Urinary bladder (tissue), 3 donors: ENCODE measurements at regions not wholly inside any gene's neighbourhood (a gene's known extent, or its start where the extent isn't known, plus 50 kb on each side); places are given as distances from the start of the nearest gene placed in this dataset.

Experiments used
- DNase-seq: peaks from one replicate; pipeline ENCODE4 v3.0.0-alpha.2; 2015; ENCODE audit errors: extremely low spot score
- H3K27ac ChIP-seq: one replicate; pipeline ENCODE4 v1.5.1; 2013; ENCODE audit warnings: low read depth, mild to moderate bottlenecking, moderate library complexity
- H3K36me3 ChIP-seq: one replicate; pipeline ENCODE4 v1.6.1; 2013; ENCODE audit warnings: mild to moderate bottlenecking, moderate library complexity; ENCODE audit not compliant: insufficient read depth
- H3K4me1 ChIP-seq: one replicate; pipeline ENCODE4 v1.6.1; 2013; ENCODE audit warnings: mild to moderate bottlenecking, moderate library complexity; ENCODE audit not compliant: insufficient read depth
- H3K4me3 ChIP-seq: one replicate; pipeline ENCODE4 v1.5.1; 2013; ENCODE audit warnings: low read depth, low read length
- WGBS: extraction: QIAGEN DNeasy Blood & Tissue Kit; methylation state at CpG from one replicate; pipeline ENCODE4 v1.1.7; 2013; 5-methylcytosine and 5-hydroxymethylcytosine counted together
- donor health status: healthy with polysubstance abuse.
- donor health status: healthy.

DNA sequence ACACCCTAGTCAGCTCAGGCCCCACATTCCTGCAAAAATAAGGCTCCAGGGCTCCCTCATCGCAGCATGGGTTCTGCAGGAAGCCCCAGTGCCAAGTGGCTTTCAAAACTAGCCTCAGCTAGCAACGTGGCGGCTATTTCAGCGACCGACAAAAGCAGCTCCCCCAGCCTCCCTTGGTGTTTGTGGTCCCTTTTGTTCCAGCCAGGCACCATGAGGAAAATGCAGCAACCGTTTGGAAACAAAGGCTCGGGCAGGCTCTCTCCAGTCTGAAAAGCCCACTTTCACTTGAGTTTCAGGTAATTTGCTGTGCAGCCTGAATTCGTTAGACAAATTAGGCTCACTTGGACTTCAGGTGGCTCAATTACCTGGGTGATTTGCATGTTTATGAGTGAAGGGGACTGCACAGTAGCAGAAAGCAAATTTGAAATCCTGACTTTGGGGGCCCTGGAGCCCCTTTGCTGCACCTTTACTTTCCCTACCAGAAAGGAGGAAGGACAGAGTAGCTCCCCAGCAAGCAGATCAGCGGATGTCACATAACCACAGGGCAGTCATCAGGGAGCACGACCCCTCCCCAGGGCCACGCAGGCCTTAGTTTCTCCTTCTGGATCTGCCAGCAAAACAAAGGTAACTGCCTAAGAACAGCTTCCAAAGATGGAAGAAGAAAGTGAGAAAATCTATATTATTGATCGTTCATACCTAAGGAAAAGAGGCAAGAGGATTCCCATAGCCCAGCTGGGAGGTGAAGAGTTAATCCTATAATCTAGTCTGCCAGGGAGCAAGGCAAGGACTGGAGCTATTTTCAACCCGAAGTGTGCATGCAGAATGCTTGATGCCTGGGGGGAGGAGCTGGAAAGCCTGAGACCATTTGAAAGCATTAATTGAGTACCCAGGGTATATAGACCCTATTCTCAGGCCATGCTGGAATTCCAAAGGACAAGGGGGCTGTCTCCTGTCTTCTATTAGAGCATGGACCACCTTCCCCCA, 143.1 kb upstream of the SDK2 start:
- WGBS, result 76% methylated on average over 13 of the region's 13 CpGs
- Histone ChIP-seq H3K4me3 (no peak overlapping the region), H3K4me1 (no peaks in the 10 kb centered on the region), H3K27ac (no peak overlapping the region), H3K36me3 (no peaks in the 10 kb centered on the region)
- no peak for DNase-seq

DNA sequence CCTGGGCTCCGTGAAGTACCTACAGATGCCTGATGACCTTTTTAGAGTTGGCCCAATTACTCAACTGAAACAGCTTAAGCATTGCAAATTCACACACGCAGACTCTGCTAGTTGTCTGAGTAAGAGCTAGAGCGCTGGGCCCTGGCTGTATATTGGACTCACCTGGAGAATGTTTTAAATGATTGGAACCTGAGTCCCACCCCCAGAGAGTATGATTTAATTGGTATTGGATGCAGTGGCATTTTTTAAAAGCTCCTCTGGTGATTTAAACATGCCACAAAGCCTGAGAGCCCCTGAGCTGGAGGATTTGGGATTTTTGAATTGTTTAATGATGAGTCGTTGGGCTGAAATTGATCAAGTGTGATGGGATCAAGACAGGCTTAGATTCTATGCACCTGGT, 143.9 kb upstream of the SDK2 start:
- Histone ChIP-seq H3K27ac (no peak overlapping the region), H3K4me3 (no peak overlapping the region), H3K36me3 (no peaks in the 10 kb centered on the region), H3K4me1 (no peaks in the 10 kb centered on the region)
- no peak for DNase-seq
- 87% methylated on average over 4 of the region's 4 CpGs for WGBS

DNA sequence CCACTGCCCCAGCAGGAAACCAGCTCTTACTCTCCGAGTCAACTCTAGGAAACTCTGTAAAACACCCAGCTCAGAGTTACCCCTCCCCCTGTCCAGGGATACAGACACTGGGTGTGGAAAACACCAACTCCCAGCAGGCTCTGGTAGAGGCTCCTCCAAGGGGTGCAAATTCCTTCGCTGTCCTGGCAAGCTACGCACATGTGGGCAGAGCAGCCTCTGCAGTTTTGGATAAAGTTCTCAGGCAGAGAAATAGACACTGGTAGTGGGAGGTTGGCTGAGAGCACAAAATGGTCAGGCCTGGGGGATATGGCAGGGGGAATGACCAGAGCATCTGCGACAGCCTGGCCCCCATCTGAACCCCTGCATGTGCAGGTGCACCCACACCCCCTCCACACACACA, 146.9 kb upstream of the SDK2 start:
- no peak for DNase-seq
- Histone ChIP-seq H3K27ac (no peak overlapping the region), H3K4me3 (no peak overlapping the region), H3K36me3 (no peaks in the 10 kb centered on the region), H3K4me1 (no peaks in the 10 kb centered on the region)
- WGBS, result 85% methylated on average over 4 of the region's 4 CpGs

DNA sequence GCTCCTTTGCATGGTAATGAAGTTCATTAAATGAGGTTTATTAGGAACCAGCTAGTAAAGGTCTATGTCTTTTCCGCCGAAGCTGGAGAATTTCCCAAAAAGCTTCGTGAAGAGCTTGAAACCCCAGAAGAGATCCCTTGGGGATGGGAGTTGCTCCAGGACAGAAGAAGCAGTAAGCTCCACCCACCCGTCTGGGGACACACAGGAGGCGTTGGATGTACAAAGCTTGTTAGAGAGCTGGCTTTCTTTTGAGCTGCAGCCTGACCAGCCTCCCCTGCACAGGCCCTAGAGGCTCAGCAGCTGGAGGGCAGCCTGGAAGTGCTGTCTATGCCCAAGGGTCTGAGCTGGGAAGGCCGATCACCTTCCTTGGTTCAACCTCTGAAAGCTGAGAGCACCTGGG, 147.4 kb upstream of the SDK2 start:
- Histone ChIP-seq H3K4me3 (no peak overlapping the region), H3K27ac (no peak overlapping the region), H3K36me3 (no peaks in the 10 kb centered on the region), H3K4me1 (no peaks in the 10 kb centered on the region)
- WGBS, result 80% methylated on average over 6 of the region's 6 CpGs
- no peak for DNase-seq

DNA sequence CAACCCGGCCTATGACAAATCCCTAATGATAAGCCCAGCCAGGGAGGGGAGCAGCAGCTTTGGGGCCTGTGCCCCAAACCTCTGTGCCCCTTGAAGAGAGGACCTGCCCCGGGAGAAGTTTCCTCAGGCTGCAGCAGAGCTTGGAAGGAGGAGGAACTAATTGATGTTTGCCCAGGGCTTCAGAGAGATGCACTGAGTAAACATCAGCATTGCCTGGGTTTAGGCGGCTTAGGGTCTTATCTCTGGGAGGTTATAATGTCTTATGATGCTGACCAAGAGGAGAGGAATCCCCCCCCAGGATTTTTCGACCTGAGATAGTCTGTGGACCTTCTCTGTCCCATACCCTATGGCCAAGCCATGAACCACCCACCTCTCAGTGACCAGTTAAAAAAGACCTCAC, 148.7 kb upstream of the SDK2 start:
- 36% methylated on average over 4 of the region's 4 CpGs for WGBS
- Histone ChIP-seq H3K4me3 (no peak overlapping the region), H3K36me3 (no peaks in the 10 kb centered on the region)

DNA sequence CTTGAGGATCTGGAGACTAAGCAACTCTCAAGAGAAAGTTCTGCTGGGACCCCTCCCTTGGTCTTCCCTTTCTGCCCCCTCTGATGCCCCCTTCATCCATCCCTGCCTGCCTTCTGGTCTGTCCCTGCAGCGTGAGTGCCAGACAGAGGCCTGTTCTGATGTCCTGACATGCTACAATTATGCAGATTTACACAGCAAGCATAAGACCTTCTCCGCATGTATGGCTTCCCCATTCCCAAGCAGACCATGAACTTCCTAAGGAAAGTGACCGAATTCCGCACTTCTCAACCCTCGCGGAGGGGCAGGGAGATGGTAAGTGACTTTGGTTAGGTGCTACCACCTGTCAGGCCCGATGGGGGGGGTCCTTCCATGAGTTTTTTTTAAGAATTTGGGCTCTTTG, 150.1 kb upstream of the SDK2 start:
- Histone ChIP-seq H3K36me3 (no peaks in the 10 kb centered on the region), H3K27ac (no peak overlapping the region), H3K4me3 (no peak overlapping the region), H3K4me1 (no peaks in the 10 kb centered on the region)
- no peak for DNase-seq
- 73% methylated on average over 7 of the region's 7 CpGs for WGBS

More for the DNA sequence above, 148.7 kb upstream of the SDK2 start:
- no peak overlapping the region for H3K27ac ChIP-seq
- no peaks in the 10 kb centered on the region for H3K4me1 ChIP-seq
- DNase-seq, result no peak

DNA sequence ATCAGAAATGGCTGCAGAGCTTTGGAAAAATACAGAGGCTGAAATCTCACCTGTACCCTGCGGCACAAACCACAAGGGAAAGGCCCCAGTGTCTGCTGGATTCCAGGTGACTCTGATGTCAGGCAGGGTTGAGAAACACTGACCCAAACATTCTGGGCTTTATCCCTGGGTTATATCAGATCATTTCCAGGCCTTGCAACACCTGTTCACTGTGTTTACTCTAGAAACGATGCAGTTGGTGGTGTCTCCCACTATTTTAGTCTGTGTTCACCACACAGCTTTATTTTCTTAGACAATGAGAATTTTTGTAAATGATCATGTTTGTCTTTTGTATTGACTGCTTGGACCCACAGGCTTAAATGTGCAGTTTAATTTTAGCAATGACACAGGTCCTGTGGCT, 151.5 kb upstream of the SDK2 start:
- DNase-seq, result no peak
- no peak overlapping the region for H3K4me3 ChIP-seq
- no peak overlapping the region for H3K27ac ChIP-seq
- H3K4me1 ChIP-seq, result no peaks in the 10 kb centered on the region
- WGBS, result 74% methylated on average over 2 of the region's 2 CpGs
- H3K36me3 ChIP-seq, result no peaks in the 10 kb centered on the region

DNA sequence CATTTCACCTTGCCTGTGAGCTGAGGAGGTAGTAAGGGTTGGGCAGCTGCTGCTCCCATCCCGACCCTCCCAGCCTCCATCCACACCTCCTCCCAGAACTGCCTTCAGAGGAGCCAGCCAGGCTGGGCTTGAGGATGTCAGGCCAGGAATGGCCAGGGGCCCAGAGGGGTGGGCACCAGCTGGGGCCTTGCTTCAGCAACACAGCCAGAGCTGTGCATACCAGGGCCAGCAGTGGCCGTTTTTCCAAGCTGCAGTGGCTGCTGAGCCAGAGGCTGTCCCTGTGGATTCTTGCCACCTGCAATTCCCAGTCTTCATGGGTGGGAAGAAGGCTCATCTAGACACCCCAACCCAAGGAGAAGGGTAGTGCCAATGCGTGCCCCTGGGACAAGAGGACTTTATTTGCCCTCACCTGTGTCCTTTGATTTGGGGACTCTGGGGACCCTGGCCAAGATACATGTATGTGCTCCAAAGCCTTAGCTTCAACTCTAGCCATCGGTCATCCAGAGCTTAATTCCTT, 153.4 kb upstream of the SDK2 start:
- Histone ChIP-seq H3K4me3 (no peak overlapping the region), H3K4me1 (no peaks in the 10 kb centered on the region), H3K27ac (no peak overlapping the region), H3K36me3 (no peaks in the 10 kb centered on the region)
- no peak for DNase-seq
- WGBS, result 51% methylated on average over 4 of the region's 4 CpGs

DNA sequence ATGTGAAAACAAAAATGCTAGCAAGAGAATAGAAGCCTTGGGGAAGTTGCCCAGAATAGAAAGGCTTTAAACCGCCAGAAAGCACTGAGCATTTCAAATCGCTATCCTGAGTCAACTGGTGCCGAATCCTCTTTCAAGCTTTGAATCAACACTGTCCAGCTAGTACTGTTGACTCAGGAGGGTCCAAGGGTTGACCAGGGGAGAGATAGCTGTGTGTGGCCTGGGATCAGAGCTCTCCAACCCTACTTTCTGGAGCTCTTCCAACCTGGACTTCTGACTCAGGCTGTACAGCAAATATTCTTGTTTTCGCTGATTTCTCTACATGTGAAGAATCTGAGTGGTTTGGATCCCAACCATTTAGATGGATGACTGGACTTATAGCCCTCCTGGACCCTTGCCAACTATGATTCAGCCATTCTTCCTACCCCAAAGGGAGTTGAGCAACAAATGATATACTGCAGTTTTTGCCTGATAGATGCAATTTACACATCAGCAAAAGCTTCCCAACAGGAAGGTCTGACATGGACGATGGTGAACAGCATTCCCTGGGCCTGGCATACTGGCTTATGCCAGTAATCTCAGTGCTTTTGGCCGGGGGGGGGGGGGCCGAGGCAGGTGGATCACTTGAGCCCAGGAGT, 154.0 kb upstream of the SDK2 start:
- 36% methylated on average over 7 of the region's 7 CpGs for WGBS
- H3K4me1 ChIP-seq, result no peaks in the 10 kb centered on the region
- no peak overlapping the region for H3K4me3 ChIP-seq
- no peaks in the 10 kb centered on the region for H3K36me3 ChIP-seq
- DNase-seq, result no peak
- H3K27ac ChIP-seq, result no peak overlapping the region

DNA sequence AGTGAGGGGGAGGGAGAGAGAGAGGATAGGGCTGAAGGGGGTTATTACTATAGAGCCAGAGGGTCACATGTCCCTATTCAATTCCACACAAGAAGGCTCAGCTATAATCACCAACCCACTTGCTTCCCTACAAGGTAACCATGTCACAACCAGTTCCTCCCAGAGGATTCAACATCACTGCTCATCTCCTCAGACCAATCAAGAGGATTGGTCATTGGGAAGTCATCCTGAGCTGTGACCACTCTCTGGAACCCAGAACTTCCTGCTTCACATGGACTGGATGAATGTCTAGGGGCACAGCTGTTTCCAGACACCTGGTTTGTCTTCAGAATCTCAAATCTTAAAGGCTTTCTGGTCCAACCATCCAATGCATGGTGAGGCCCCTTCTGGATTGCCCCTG, 154.9 kb upstream of the SDK2 start:
- H3K4me3 ChIP-seq, result no peak overlapping the region
- no peak overlapping the region for H3K27ac ChIP-seq
- DNase-seq, result no peak
- no peaks in the 10 kb centered on the region for H3K36me3 ChIP-seq
- H3K4me1 ChIP-seq, result no peaks in the 10 kb centered on the region

DNA sequence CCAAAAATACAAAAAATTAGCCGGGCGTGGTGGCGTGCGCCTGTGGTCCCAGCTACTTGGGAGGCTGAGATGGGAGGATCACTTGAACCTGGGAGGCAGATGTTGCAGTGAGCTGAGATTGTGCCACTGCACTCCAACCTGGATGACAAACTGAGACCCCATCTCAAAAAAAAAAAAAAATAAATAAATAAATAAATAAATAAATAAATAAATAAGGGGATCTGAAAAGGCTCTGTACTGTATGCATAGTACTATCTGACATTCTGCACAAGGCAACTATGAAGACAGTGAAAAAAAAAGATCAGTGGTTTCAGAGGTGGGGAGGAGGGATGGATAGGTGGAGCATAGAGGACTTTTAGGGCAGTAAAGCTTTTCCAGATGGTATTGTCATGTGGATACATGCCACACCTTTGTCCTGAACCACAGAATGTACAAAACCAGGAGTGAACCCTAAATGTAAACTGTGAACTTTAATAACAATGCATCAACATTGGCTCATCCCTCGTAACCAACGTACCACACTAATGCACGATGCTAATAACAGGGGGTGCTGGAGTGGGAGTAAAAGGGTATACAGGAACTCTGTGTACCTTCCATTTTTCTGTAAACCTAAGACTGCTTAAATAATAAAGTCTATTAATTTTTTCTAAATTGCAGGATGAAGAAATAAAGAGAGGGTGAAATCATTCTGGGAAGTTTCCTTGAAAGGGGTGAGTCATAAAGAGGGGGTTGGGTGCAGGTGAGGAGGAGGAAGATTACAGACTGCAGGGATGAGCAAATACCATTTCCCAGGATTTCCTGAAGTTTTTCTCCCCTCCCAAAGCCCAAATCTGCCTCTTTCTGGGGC, 155.8 kb upstream of the SDK2 start:
- no peaks in the 10 kb centered on the region for H3K4me1 ChIP-seq
- H3K4me3 ChIP-seq, result no peak overlapping the region
- no peak for DNase-seq
- no peaks in the 10 kb centered on the region for H3K36me3 ChIP-seq
- 93% methylated on average over 7 of the region's 7 CpGs for WGBS
- no peak overlapping the region for H3K27ac ChIP-seq

DNA sequence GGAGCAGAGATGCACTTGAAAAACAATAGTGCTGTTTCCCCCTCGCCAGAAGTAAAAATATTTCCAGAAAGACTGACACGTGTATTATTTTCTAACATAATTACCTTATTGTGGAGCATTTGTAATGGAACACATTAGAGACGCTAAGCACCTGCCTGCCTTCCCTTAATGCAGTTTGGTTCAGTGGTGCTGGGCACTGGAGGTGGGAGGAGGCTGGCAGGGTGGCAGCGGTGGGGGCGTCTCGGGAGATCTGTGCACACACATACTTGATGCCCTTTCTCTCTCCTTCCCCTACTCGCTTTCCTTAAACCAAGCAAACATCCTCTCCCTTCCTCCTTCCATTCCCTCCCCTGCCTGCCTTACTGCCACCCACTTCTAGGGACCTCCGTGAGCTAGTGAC, 156.6 kb upstream of the SDK2 start:
- no peaks in the 10 kb centered on the region for H3K4me1 ChIP-seq
- H3K36me3 ChIP-seq, result no peaks in the 10 kb centered on the region
- WGBS, result 85% methylated on average over 8 of the region's 8 CpGs
- DNase-seq, result no peak
- H3K4me3 ChIP-seq, result no peak overlapping the region
- no peak overlapping the region for H3K27ac ChIP-seq

DNA sequence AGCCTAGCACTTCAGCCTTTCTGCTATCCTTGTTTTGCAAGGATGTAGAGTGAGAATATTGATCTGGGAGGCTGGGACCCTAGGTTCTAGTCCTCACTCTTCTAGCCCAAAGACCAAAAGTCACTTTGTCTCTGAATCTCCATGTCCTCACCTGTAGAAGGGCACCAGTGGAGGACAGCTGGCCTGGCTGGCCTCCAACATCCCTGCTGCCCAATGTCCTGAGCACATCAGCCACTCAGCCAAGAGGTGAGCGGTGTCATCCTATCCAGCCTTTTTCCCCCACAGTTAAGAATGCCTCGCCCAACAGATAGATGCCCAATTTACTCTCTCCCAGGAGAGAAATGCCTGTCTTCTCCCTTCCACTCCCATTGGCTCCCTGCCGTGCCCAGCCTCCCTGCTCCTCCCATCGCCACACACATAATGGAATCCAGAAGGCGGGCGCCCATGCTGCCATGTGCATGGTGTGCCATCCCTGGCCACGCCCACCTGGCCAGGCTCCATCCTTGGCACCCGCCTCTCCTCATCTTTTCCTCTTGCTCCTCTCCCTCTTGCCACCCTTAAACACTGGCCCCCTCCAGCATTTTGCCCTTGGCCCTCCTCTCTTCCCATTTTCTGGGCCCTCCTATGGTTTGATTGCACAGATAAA, 157.3 kb upstream of the SDK2 start:
- 93% methylated on average over 8 of the region's 8 CpGs for whole genome bisulfite sequencing

More for the DNA sequence above, 157.3 kb upstream of the SDK2 start:
- no peaks in the 10 kb centered on the region for H3K4me1 ChIP-seq
- DNase-seq, result no peak
- H3K27ac ChIP-seq, result no peak overlapping the region
- H3K36me3 ChIP-seq, result no peaks in the 10 kb centered on the region
- H3K4me3 ChIP-seq, result no peak overlapping the region
